ENCODE measurements at regions not wholly inside any gene's neighbourhood (a gene's known extent, or its start where the extent isn't known, plus 50 kb on each side); places are given as distances from the start of the nearest gene placed in this dataset.

DNA sequence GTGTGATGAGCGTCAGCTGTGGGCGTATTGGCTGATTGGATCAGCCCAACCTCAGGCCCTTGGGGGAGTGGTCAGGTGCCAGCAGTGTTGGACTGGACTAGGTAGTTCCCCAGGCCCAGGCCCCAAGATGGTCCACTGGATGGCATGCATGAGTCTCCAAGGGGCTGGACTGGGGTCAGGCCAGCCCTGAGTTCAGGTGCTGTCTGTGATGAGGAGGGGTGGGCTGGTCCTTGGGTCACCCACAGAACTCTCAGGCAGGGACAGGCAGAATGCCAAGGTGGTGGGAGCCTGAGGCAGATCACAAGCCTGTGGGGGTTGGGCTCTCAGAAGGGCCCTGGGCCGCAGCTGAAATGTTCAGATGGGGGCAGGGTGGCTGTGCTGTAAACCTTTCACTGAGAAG is 59.5 kb upstream of the THUMPD2 start:
- no peak overlapping the region for H3K4me3 ChIP-seq
- no peak overlapping the region for H3K27ac ChIP-seq (ENCODE audit: extremely low read depth, low read depth, low read length)
- no peaks in the 10 kb centered on the region for H4K20me1 ChIP-seq (replicated peaks; ENCODE audit: control insufficient read depth, insufficient read depth, low read length)
- H3K4me2 ChIP-seq (ENCODE audit: insufficient read depth, low read length): 0 out of 2 replicates have a peak overlapping the region, but pooled peaks have one; percentile 15
- peak; percentile 88 for ATAC-seq
- FAIRE-seq: no peak
- ChIA-PET CTCF (ENCODE audit: low intra/inter-chr PET ratio) (no interaction called here), POLR2A (interaction anchor here (0.6 kb wide), 1 partner anchor 930 kb away, joined by 3 read pairs; no protein-coding TSS in a partner anchor)
- no peaks in the 10 kb centered on the region for H3K9me1 ChIP-seq (ENCODE audit: control insufficient read depth, insufficient read depth, low read length)
- H3K4me1 ChIP-seq (replicated peaks in 1 of 2; ENCODE audit: control insufficient read depth in 2 of 2, insufficient read depth in 2 of 2, low read length in 2 of 2): peaks cover 0 to 7% of the 10 kb centered on the region in 2 experiments; a peak in 2 of 5 replicates
- no peaks in the 10 kb centered on the region; the same call in 1 of the 2 replicates for H3K9me3 ChIP-seq (replicated peaks; ENCODE audit: control insufficient read depth, insufficient read depth, low read depth, low read length)
- 17% methylated on average over 3 of the region's 3 CpGs for whole genome bisulfite sequencing (ENCODE audit: insufficient coverage, low coverage, missing lambda C conversion rate)
- no peaks in the 10 kb centered on the region for H3K36me3 ChIP-seq (ENCODE audit: control insufficient read depth, insufficient read depth, low read length)
- BruUV-seq (replicated peaks): no TSS peak
- H3K9ac ChIP-seq (ENCODE audit: insufficient read depth in 1 of 2, low read depth in 2 of 2, low read length in 2 of 2): no peak overlapping the region
- H3K79me2 ChIP-seq (ENCODE audit: control insufficient read depth, insufficient read depth, low read length): no peaks in the 10 kb centered on the region
- DNase-seq (ENCODE audit: extremely low read depth in 1 of 4, low spot score in 3 of 4): peak; percentile 12 to 37 (median 24)
- in situ Hi-C loops (cut with MboI): no loop called here
- intact Hi-C loops (cut with micrococcal nuclease): no loop called here
- H2AFZ ChIP-seq (ENCODE audit: low read depth, low read length): peak overlapping the region; percentile 71
- H3K27me3 ChIP-seq (ENCODE audit: control insufficient read depth in 2 of 2, insufficient read depth in 2 of 2, low read length in 2 of 2): no peaks in the 10 kb centered on the region
- TF ChIP-seq KDM5B (IDR thresholded peaks at IDR 0.05; ENCODE audit: insufficient replicate concordance, low read depth, low read length) (no peak), MIER1 (IDR thresholded peaks at IDR 0.05; ENCODE audit: low read depth) (no peak), CEBPB (tag; IDR thresholded peaks at IDR 0.05) (no peak), E2F6 (IDR thresholded peaks at IDR 0.05; ENCODE audit: borderline replicate concordance in 1 of 2, extremely low read depth in 1 of 2, insufficient read depth in 1 of 2, insufficient read length in 1 of 2, low read depth in 1 of 2, low read length in 1 of 2, poor library complexity in 1 of 2, severe bottlenecking in 1 of 2) (no peak), ZNF316 (IDR thresholded peaks at IDR 0.05) (no peak), PRDM10 (IDR thresholded peaks at IDR 0.05; ENCODE audit: partially characterized antibody) (peak; percentile 29), MCM5 (IDR thresholded peaks at IDR 0.05; ENCODE audit: low read depth) (no peak), EGR1 (conservative IDR thresholded peaks at IDR 0.05) (0 out of 2 replicates have a peak, but pooled peaks have one; percentile 4), CBX8 (IDR thresholded peaks at IDR 0.05; ENCODE audit: borderline replicate concordance, extremely low read depth, low read depth, low read length, poor library complexity, severe bottlenecking) (no peak)
- TF ChIP-seq, protein P1, sequence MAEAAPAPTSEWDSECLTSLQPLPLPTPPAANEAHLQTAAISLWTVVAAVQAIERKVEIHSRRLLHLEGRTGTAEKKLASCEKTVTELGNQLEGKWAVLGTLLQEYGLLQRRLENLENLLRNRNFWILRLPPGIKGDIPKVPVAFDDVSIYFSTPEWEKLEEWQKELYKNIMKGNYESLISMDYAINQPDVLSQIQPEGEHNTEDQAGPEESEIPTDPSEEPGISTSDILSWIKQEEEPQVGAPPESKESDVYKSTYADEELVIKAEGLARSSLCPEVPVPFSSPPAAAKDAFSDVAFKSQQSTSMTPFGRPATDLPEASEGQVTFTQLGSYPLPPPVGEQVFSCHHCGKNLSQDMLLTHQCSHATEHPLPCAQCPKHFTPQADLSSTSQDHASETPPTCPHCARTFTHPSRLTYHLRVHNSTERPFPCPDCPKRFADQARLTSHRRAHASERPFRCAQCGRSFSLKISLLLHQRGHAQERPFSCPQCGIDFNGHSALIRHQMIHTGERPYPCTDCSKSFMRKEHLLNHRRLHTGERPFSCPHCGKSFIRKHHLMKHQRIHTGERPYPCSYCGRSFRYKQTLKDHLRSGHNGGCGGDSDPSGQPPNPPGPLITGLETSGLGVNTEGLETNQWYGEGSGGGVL (CRISPR knock-in tag; IDR thresholded peaks at IDR 0.05): no peak
